Fibroblast of lung (primary cell): ENCODE measurements at regions not wholly inside any gene's neighbourhood (a gene's known extent, or its start where the extent isn't known, plus 50 kb on each side); places are given as distances from the start of the nearest gene placed in this dataset.

Source experiments
- DNase-seq, 2 donors: peaks; one replicate each; pipeline versions ENCODE4 v3.0.0 to v3.0.0-alpha.2; 2010; ENCODE audit warnings: low read depth in 2 of 2
- H2AFZ ChIP-seq: 2 replicates; pipeline ENCODE4 v1.5.1; 2012; ENCODE audit warnings: low read length, control low read depth, inconsistent platforms
- H3K27ac ChIP-seq: 2 replicates; pipeline ENCODE4 v1.5.1; 2011; ENCODE audit warnings: low read length, control low read depth; ENCODE audit not compliant: insufficient read depth
- H3K27me3 ChIP-seq: 2 replicates; pipeline ENCODE4 v1.5.1; 2011; ENCODE audit warnings: mild to moderate bottlenecking, low read length; ENCODE audit not compliant: control insufficient read depth, insufficient read depth
- H3K36me3 ChIP-seq: 2 replicates; pipeline ENCODE4 v1.5.1; 2011; ENCODE audit warnings: low read length; ENCODE audit not compliant: control insufficient read depth, insufficient read depth
- H3K4me1 ChIP-seq: 2 replicates; pipeline ENCODE4 v1.5.1; 2011; ENCODE audit warnings: low read length; ENCODE audit not compliant: control insufficient read depth, insufficient read depth; ENCODE audit errors: extremely low read depth
- H3K4me2 ChIP-seq: 2 replicates; pipeline ENCODE4 v1.5.1; 2011; ENCODE audit warnings: low read length, control low read depth; ENCODE audit not compliant: insufficient read depth; ENCODE audit errors: extremely low read depth
- H3K4me3 ChIP-seq, 4 experiments: fragments of 200-600 bp in 1 of 4; sonication (generic) in 1 of 4; replicated peaks in 1 of 4; 2 replicates each; pipeline ENCODE4 v1.5.1; 2011 to 2016; ENCODE audit warnings: low read length in 4 of 4, low read depth in 3 of 4, mild to moderate bottlenecking in 3 of 4, control low read depth in 2 of 4, inconsistent platforms in 1 of 4, mixed read lengths in 1 of 4; ENCODE audit not compliant: insufficient read depth in 1 of 4; ENCODE audit errors: control extremely low read depth in 1 of 4
- H3K79me2 ChIP-seq: 2 replicates; pipeline ENCODE4 v1.5.1; 2012; ENCODE audit warnings: mild to moderate bottlenecking, low read length, inconsistent platforms; ENCODE audit not compliant: control insufficient read depth, insufficient read depth
- H3K9ac ChIP-seq: 2 replicates; pipeline ENCODE4 v1.5.1; 2011; ENCODE audit warnings: mild to moderate bottlenecking, low read length, control low read depth; ENCODE audit not compliant: insufficient read depth
- H3K9me3 ChIP-seq: 2 replicates; pipeline ENCODE4 v1.5.1; 2012; ENCODE audit warnings: low read depth, low read length; ENCODE audit not compliant: control insufficient read depth, insufficient read depth
- H4K20me1 ChIP-seq: 2 replicates; pipeline ENCODE4 v1.5.1; 2011; ENCODE audit warnings: low read length; ENCODE audit not compliant: control insufficient read depth, insufficient read depth; ENCODE audit errors: extremely low read depth
- CTCF ChIP-seq, 2 donors: IDR thresholded peaks in 1 of 2; conservative IDR thresholded peaks in 1 of 2; 1 replicate in 1 of 2; 2 replicates in 1 of 2; pipeline ENCODE4 v1.5.1; 2011 to 2012; ENCODE audit warnings: low read length in 2 of 2, control low read depth in 1 of 2, inconsistent platforms in 1 of 2, low read depth in 1 of 2, mild to moderate bottlenecking in 1 of 2
- EZH2 ChIP-seq: IDR thresholded peaks from 2 replicates; pipeline ENCODE4 v1.5.1; 2012; ENCODE audit warnings: low read length, control low read depth, mild to moderate bottlenecking; ENCODE audit errors: missing control alignments

- Histone ChIP-seq H3K27ac (no peak overlapping the region), H2AFZ (no peak overlapping the region), H3K79me2 (no peaks in the 10 kb centered on the region), H3K9ac (no peak overlapping the region), H4K20me1 (no peaks in the 10 kb centered on the region), H3K36me3 (no peaks in the 10 kb centered on the region), H3K4me1 (no peaks in the 10 kb centered on the region), H3K4me2 (no peak overlapping the region), H3K4me3 (no peak overlapping the region), H3K27me3 (no peaks in the 10 kb centered on the region), H3K9me3 (no peaks in the 10 kb centered on the region)
- TF ChIP-seq EZH2 (no peak), CTCF (conservative IDR thresholded peaks at IDR 0.05 in 1 of 2, IDR thresholded peaks at IDR 0.05 in 1 of 2; ENCODE audit: low read depth in 1 of 2, low read length in 2 of 2) (no peak)
- no peak for DNase-seq
These were observed 1068.9 kb downstream of the NXPH1 start for GRCh38 chr7:9502269-9502668.

GRCh38 chr7:9504678-9505077 lies 1071.3 kb downstream of the NXPH1 start:
- TF ChIP-seq EZH2 (no peak), CTCF (conservative IDR thresholded peaks at IDR 0.05 in 1 of 2, IDR thresholded peaks at IDR 0.05 in 1 of 2; ENCODE audit: low read depth in 1 of 2, low read length in 2 of 2) (no peak)
- no peak overlapping the region for H3K4me2 ChIP-seq
- H3K27me3 ChIP-seq: no peaks in the 10 kb centered on the region
- no peaks in the 10 kb centered on the region for H3K79me2 ChIP-seq
- H4K20me1 ChIP-seq: no peaks in the 10 kb centered on the region
- H2AFZ ChIP-seq: no peak overlapping the region
- H3K9ac ChIP-seq: no peak overlapping the region
- H3K4me1 ChIP-seq: no peaks in the 10 kb centered on the region
- H3K9me3 ChIP-seq: no peaks in the 10 kb centered on the region
- H3K27ac ChIP-seq: no peak overlapping the region
- H3K36me3 ChIP-seq: no peaks in the 10 kb centered on the region
- no peak for DNase-seq
- no peak overlapping the region for H3K4me3 ChIP-seq

GRCh38 chr7:9505516-9505915 lies 1072.1 kb downstream of the NXPH1 start:
- no peaks in the 10 kb centered on the region for H3K36me3 ChIP-seq
- no peaks in the 10 kb centered on the region for H3K27me3 ChIP-seq
- H3K4me1 ChIP-seq: no peaks in the 10 kb centered on the region
- H2AFZ ChIP-seq: no peak overlapping the region
- no peaks in the 10 kb centered on the region for H3K9me3 ChIP-seq
- TF ChIP-seq CTCF (conservative IDR thresholded peaks at IDR 0.05 in 1 of 2, IDR thresholded peaks at IDR 0.05 in 1 of 2; ENCODE audit: low read depth in 1 of 2, low read length in 2 of 2): no peak
- TF ChIP-seq EZH2: no peak
- H4K20me1 ChIP-seq: no peaks in the 10 kb centered on the region
- H3K4me3 ChIP-seq: no peak overlapping the region
- H3K79me2 ChIP-seq: no peaks in the 10 kb centered on the region
- no peak overlapping the region for H3K4me2 ChIP-seq
- DNase-seq: no peak
- no peak overlapping the region for H3K9ac ChIP-seq
- H3K27ac ChIP-seq: no peak overlapping the region
